GM20000 (cell line): ENCODE measurements at regions not wholly inside any gene's neighbourhood (a gene's known extent, or its start where the extent isn't known, plus 50 kb on each side); places are given as distances from the start of the nearest gene placed in this dataset.

Experiments
- DNase-seq: peaks from one replicate; pipeline ENCODE4 v3.0.0; 2012; ENCODE audit warnings: low spot score
- CTCF ChIP-seq: IDR thresholded peaks from 2 replicates; pipeline ENCODE4 v1.5.1; 2012; ENCODE audit warnings: mild to moderate bottlenecking, control low read depth; ENCODE audit errors: extremely low read depth, missing control alignments

- no peak for TF ChIP-seq CTCF
- no peak for DNase-seq
Measured at GRCh38 chr18:78245451-78245850, 734.2 kb upstream of the SALL3 start.

- no peak for TF ChIP-seq CTCF
- no peak for DNase-seq
Measured at GRCh38 chr18:78246050-78246449, 733.6 kb upstream of the SALL3 start.

- TF ChIP-seq CTCF: no peak
- no peak for DNase-seq
Measured at GRCh38 chr18:78246588-78246987, 733.0 kb upstream of the SALL3 start.

- DNase-seq: no peak
- no peak for TF ChIP-seq CTCF
Measured at GRCh38 chr18:78247615-78248289, 731.9 kb upstream of the SALL3 start.

- DNase-seq: no peak
- TF ChIP-seq CTCF: no peak
Measured at GRCh38 chr18:78255013-78255412, 724.6 kb upstream of the SALL3 start.

- no peak for DNase-seq
- TF ChIP-seq CTCF: no peak
Measured at GRCh38 chr18:78268226-78268988, 711.2 kb upstream of the SALL3 start.

GRCh38 chr18:78271790-78272189 is 707.8 kb upstream of the SALL3 start:
- no peak for TF ChIP-seq CTCF
- DNase-seq: no peak
